ENCODE measurements at regions not wholly inside any gene's neighbourhood (a gene's known extent, or its start where the extent isn't known, plus 50 kb on each side); places are given as distances from the start of the nearest gene placed in this dataset.

DNA sequence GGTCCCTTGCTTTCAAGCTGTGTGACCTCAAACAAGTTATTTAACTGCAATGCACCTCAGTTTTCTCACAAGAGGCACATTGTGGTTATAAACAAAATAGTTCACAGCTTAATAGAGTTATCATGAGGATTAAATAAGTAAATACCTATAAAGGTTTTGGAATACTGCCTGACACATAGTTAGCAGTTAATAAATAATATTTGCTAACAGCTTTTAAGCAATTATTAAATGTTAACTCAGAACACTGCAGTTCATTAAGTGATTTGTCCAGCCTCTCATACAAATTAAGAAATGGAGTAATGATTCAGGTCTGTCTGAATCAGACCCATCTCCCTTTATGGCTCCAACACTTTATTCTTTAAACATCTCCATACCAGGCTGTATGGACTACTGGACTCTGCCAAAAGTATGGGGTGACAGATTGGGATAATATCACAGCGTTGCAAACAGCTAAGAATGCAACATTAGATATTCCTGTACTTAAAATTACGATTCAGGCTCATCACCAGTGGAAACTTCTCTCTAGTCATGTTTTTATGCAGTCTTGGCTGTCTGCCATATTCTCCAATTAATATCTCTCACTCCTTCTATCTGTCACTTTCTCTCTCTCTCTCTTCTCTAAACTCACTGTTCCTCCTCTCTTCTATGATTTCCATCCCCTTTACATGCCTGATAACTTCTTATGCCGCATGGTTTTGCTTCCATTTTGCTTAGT lies 370.6 kb upstream of the UBE2E3 start:
- TF ChIP-seq, protein P1, sequence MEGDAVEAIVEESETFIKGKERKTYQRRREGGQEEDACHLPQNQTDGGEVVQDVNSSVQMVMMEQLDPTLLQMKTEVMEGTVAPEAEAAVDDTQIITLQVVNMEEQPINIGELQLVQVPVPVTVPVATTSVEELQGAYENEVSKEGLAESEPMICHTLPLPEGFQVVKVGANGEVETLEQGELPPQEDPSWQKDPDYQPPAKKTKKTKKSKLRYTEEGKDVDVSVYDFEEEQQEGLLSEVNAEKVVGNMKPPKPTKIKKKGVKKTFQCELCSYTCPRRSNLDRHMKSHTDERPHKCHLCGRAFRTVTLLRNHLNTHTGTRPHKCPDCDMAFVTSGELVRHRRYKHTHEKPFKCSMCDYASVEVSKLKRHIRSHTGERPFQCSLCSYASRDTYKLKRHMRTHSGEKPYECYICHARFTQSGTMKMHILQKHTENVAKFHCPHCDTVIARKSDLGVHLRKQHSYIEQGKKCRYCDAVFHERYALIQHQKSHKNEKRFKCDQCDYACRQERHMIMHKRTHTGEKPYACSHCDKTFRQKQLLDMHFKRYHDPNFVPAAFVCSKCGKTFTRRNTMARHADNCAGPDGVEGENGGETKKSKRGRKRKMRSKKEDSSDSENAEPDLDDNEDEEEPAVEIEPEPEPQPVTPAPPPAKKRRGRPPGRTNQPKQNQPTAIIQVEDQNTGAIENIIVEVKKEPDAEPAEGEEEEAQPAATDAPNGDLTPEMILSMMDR (IDR thresholded peaks at IDR 0.05) = no peak
- no peak for TF ChIP-seq POLR2A (IDR thresholded peaks at IDR 0.05)
